ENCODE measurements at regions not wholly inside any gene's neighbourhood (a gene's known extent, or its start where the extent isn't known, plus 50 kb on each side); places are given as distances from the start of the nearest gene placed in this dataset.
"Not testable (repeated sequence)": the region's sequence is repeated elsewhere in the genome, so short reads cannot be mapped to it uniquely, and the experiment has no call there.

GRCh38 chr5:21274361-21274760 is 1286.4 kb upstream of the CDH18 start:
- not testable (repeated sequence) for DNase-seq

- DNase-seq = no peak
Measured at GRCh38 chr5:21263361-21263760, 1275.4 kb upstream of the CDH18 start.

- no peak for DNase-seq
Measured at GRCh38 chr5:21254161-21254560, 1266.2 kb upstream of the CDH18 start.

- no peak for DNase-seq
Measured at GRCh38 chr5:21244982-21245381, 1257.0 kb upstream of the CDH18 start.

- peak; percentile 50 for DNase-seq
Measured at GRCh38 chr5:21238786-21239185, 1250.8 kb upstream of the CDH18 start.

GRCh38 chr5:21237461-21237860 is 1249.5 kb upstream of the CDH18 start:
- DNase-seq = peak; percentile 47

GRCh38 chr5:21236971-21237427 is 1249.0 kb upstream of the CDH18 start:
- peak; percentile 40 for DNase-seq

- DNase-seq = no peak
Measured at GRCh38 chr5:21236104-21236503, 1248.1 kb upstream of the CDH18 start.

- DNase-seq = peak; percentile 53
Measured at GRCh38 chr5:21225223-21226064, 1237.4 kb upstream of the CDH18 start.

- DNase-seq = no peak
Measured at GRCh38 chr5:21221616-21222015, 1233.6 kb upstream of the CDH18 start.

GRCh38 chr5:21219966-21220365 is 1232.0 kb upstream of the CDH18 start:
- no peak for DNase-seq

- no peak for DNase-seq
Measured at GRCh38 chr5:21219251-21219650, 1231.3 kb upstream of the CDH18 start.

- DNase-seq = no peak
Measured at GRCh38 chr5:21212026-21212425, 1224.0 kb upstream of the CDH18 start.

- DNase-seq = no peak
Measured at GRCh38 chr5:21209409-21209808, 1221.4 kb upstream of the CDH18 start.

GRCh38 chr5:21199087-21199486 is 1211.1 kb upstream of the CDH18 start:
- no peak for DNase-seq

GRCh38 chr5:21195145-21195544 is 1207.1 kb upstream of the CDH18 start:
- no peak for DNase-seq

GRCh38 chr5:21185536-21185935 is 1197.5 kb upstream of the CDH18 start:
- DNase-seq = no peak

GRCh38 chr5:21184581-21184980 is 1196.6 kb upstream of the CDH18 start:
- DNase-seq = no peak

GRCh38 chr5:21181609-21182125 is 1193.7 kb upstream of the CDH18 start:
- no peak for DNase-seq

GRCh38 chr5:21173526-21173925 is 1185.5 kb upstream of the CDH18 start:
- no peak for DNase-seq

- DNase-seq = no peak
Measured at GRCh38 chr5:21173036-21173435, 1185.0 kb upstream of the CDH18 start.

- no peak for DNase-seq
Measured at GRCh38 chr5:21171038-21171437, 1183.0 kb upstream of the CDH18 start.

GRCh38 chr5:21168557-21168956 is 1180.6 kb upstream of the CDH18 start:
- no peak for DNase-seq

- no peak for DNase-seq
Measured at GRCh38 chr5:21165344-21165743, 1177.3 kb upstream of the CDH18 start.

GRCh38 chr5:21164425-21164824 is 1176.4 kb upstream of the CDH18 start:
- no peak for DNase-seq
